ENCODE measurements at regions not wholly inside any gene's neighbourhood (a gene's known extent, or its start where the extent isn't known, plus 50 kb on each side); places are given as distances from the start of the nearest gene placed in this dataset.

DNA sequence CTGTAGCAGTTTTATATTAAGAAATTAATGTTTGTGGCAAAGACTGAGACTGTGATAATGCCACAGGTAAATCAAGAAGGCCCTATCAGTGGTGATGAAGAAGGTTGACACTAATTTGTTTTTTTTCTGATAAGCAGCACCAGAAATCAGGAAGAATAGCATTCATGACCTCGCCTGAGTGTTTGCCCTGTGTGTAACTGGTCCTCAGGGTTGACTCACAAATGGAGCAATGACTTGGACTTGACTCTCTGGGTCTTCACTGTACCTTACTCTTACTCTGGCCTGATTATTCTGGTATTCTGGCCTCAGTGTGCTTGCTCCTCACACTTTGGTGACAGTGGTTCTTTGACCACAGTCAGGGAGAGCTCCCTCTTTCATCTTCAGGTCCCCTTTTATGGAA lies 243.9 kb downstream of the HAO1 start:
- Histone ChIP-seq H3K4me1 (ENCODE audit: control insufficient read depth in 2 of 3, insufficient read depth in 2 of 3, low read depth in 1 of 3, low read length in 3 of 3) (no peaks in the 10 kb centered on the region), H3K9ac (ENCODE audit: low read length in 3 of 3) (no peak overlapping the region)
- TF ChIP-seq, protein P1, sequence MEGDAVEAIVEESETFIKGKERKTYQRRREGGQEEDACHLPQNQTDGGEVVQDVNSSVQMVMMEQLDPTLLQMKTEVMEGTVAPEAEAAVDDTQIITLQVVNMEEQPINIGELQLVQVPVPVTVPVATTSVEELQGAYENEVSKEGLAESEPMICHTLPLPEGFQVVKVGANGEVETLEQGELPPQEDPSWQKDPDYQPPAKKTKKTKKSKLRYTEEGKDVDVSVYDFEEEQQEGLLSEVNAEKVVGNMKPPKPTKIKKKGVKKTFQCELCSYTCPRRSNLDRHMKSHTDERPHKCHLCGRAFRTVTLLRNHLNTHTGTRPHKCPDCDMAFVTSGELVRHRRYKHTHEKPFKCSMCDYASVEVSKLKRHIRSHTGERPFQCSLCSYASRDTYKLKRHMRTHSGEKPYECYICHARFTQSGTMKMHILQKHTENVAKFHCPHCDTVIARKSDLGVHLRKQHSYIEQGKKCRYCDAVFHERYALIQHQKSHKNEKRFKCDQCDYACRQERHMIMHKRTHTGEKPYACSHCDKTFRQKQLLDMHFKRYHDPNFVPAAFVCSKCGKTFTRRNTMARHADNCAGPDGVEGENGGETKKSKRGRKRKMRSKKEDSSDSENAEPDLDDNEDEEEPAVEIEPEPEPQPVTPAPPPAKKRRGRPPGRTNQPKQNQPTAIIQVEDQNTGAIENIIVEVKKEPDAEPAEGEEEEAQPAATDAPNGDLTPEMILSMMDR (IDR thresholded peaks at IDR 0.05; ENCODE audit: borderline replicate concordance, extremely low read depth, insufficient read depth), result no peak

DNA sequence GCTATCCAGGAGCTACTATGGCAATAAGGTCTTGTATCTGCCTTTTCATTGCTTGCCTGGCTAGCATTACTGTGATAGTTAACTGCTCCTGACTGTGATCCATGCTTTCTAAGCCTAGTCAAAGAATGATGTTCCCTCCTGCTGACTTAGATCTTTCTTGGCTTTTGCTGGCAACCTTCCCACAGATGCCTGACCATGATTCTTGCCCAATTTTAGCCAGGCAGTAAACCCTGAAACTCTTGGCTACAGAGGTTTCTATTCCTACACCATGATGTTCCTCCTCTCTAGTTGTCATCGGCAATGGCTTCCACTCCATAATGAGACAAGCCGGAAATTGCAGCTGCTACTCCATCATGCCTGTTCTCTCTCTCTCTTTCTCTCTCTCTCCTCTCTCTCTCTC lies 238.1 kb downstream of the HAO1 start:
- no peak for FAIRE-seq
- intact Hi-C loops (cut with DNase I), result no loop called here

More for the DNA sequence above, 243.9 kb downstream of the HAO1 start:
- Histone ChIP-seq H3K4me3 (ENCODE audit: low read length in 3 of 3) (no peak overlapping the region), H3K27me3 (ENCODE audit: control insufficient read depth, insufficient read depth, low read length) (no peaks in the 10 kb centered on the region), H3K9me3 (ENCODE audit: control insufficient read depth in 2 of 3, insufficient read depth in 1 of 3, low read length in 3 of 3) (no peaks in the 10 kb centered on the region), H3K27ac (ENCODE audit: low read depth in 2 of 2, low read length in 2 of 2) (no peak overlapping the region), H3K36me3 (ENCODE audit: control insufficient read depth in 2 of 3, insufficient read depth in 3 of 3, low read length in 3 of 3) (no peaks in the 10 kb centered on the region)
- FAIRE-seq, result no peak
- intact Hi-C loops (cut with DNase I), result no loop called here
- no peak for DNase-seq

DNA sequence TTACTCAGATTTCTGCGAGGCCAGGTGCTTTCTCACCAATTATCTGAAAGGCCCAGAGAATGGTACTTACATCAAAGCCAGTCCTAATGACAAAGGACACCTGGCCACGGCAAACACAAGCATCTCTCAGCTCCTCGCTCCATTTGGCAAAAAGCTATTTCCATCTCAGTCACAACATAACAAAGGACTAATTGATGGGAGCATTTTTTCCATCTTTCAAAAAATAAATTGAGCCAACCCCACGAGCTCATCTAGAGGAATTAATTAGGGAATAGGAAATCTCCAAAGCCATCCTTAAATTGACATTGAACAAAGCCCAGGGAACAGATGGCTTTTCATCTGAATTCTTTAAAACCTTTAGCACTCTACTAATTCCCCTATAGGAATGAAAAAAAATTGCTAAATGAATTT lies 236.7 kb downstream of the HAO1 start:
- Histone ChIP-seq H3K4me1 (ENCODE audit: control insufficient read depth in 2 of 3, insufficient read depth in 2 of 3, low read depth in 1 of 3, low read length in 3 of 3) (no peaks in the 10 kb centered on the region), H3K9me3 (ENCODE audit: control insufficient read depth in 2 of 3, insufficient read depth in 1 of 3, low read length in 3 of 3) (no peaks in the 10 kb centered on the region), H3K36me3 (ENCODE audit: control insufficient read depth in 2 of 3, insufficient read depth in 3 of 3, low read length in 3 of 3) (no peaks in the 10 kb centered on the region), H3K4me3 (ENCODE audit: low read length in 3 of 3) (no peak overlapping the region), H3K27ac (ENCODE audit: low read depth in 2 of 2, low read length in 2 of 2) (no peak overlapping the region), H3K27me3 (ENCODE audit: control insufficient read depth, insufficient read depth, low read length) (no peaks in the 10 kb centered on the region), H3K9ac (ENCODE audit: low read length in 3 of 3) (no peak overlapping the region)
- TF ChIP-seq, protein P1 (IDR thresholded peaks at IDR 0.05; ENCODE audit: borderline replicate concordance, extremely low read depth, insufficient read depth), result no peak
- intact Hi-C loops (cut with DNase I), result no loop called here
- DNase-seq (no peak), FAIRE-seq (no peak)

More for the DNA sequence above, 238.1 kb downstream of the HAO1 start:
- Histone ChIP-seq H3K27me3 (ENCODE audit: control insufficient read depth, insufficient read depth, low read length) (no peaks in the 10 kb centered on the region), H3K27ac (ENCODE audit: low read depth in 2 of 2, low read length in 2 of 2) (no peak overlapping the region), H3K9me3 (ENCODE audit: control insufficient read depth in 2 of 3, insufficient read depth in 1 of 3, low read length in 3 of 3) (no peaks in the 10 kb centered on the region), H3K9ac (ENCODE audit: low read length in 3 of 3) (no peak overlapping the region), H3K36me3 (ENCODE audit: control insufficient read depth in 2 of 3, insufficient read depth in 3 of 3, low read length in 3 of 3) (no peaks in the 10 kb centered on the region), H3K4me3 (ENCODE audit: low read length in 3 of 3) (no peak overlapping the region), H3K4me1 (ENCODE audit: control insufficient read depth in 2 of 3, insufficient read depth in 2 of 3, low read depth in 1 of 3, low read length in 3 of 3) (no peaks in the 10 kb centered on the region)
- TF ChIP-seq, protein P1 (IDR thresholded peaks at IDR 0.05; ENCODE audit: borderline replicate concordance, extremely low read depth, insufficient read depth), result no peak
- DNase-seq, result no peak

DNA sequence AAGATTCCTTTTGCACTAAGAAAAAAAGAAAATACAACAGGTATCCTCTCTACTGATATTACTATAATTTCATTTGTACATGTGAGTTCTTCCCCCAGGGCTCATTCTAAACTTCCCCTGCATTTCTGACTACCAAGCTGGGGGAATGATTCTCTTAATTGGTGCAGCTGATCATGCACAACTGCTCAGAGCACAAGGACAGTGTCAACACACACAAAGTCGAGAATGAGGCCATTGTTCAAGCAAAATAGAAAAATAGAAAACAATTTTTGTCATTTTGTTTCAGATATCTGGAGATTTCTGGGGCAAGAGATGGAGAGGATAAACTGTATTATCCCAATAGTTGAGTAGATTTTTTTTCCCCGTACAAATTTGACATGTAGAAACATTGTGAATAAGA lies 236.3 kb downstream of the HAO1 start:
- H3K4me3 ChIP-seq (ENCODE audit: low read length in 3 of 3), result no peak overlapping the region
- intact Hi-C loops (cut with DNase I), result no loop called here

More for the DNA sequence above, 236.3 kb downstream of the HAO1 start:
- no peaks in the 10 kb centered on the region for H3K36me3 ChIP-seq (ENCODE audit: control insufficient read depth in 2 of 3, insufficient read depth in 3 of 3, low read length in 3 of 3)
- no peak overlapping the region for H3K9ac ChIP-seq (ENCODE audit: low read length in 3 of 3)
- H3K4me1 ChIP-seq (ENCODE audit: control insufficient read depth in 2 of 3, insufficient read depth in 2 of 3, low read depth in 1 of 3, low read length in 3 of 3), result no peaks in the 10 kb centered on the region
- H3K27ac ChIP-seq (ENCODE audit: low read depth in 2 of 2, low read length in 2 of 2), result no peak overlapping the region
- no peak for DNase-seq
- TF ChIP-seq, protein P1 (IDR thresholded peaks at IDR 0.05; ENCODE audit: borderline replicate concordance, extremely low read depth, insufficient read depth), result no peak
- H3K9me3 ChIP-seq (ENCODE audit: control insufficient read depth in 2 of 3, insufficient read depth in 1 of 3, low read length in 3 of 3), result no peaks in the 10 kb centered on the region
- FAIRE-seq, result no peak
- no peaks in the 10 kb centered on the region for H3K27me3 ChIP-seq (ENCODE audit: control insufficient read depth, insufficient read depth, low read length)
